ENCODE measurements at regions not wholly inside any gene's neighbourhood (a gene's known extent, or its start where the extent isn't known, plus 50 kb on each side); places are given as distances from the start of the nearest gene placed in this dataset.
A peak's percentile ranks its signal among the peaks of the same experiment; 100 is the strongest.

- TF ChIP-seq CTCF (conservative IDR thresholded peaks at IDR 0.05; ENCODE audit: low read depth in 2 of 2): no peak
- TF ChIP-seq ZNF331 (CRISPR knock-in tag; IDR thresholded peaks at IDR 0.05; ENCODE audit: low read depth): no peak
- no peak for TF ChIP-seq POLR2AphosphoS5 (IDR thresholded peaks at IDR 0.05; ENCODE audit: low read depth)
- TF ChIP-seq NANOG (IDR thresholded peaks at IDR 0.05; ENCODE audit: borderline replicate concordance): no peak
- no peak for TF ChIP-seq JUNB (IDR thresholded peaks at IDR 0.05; ENCODE audit: unreplicated experiment)
- TF ChIP-seq CREB1 (CRISPR knock-in tag; IDR thresholded peaks at IDR 0.05; ENCODE audit: low read depth): no peak
- no peak for TF ChIP-seq STAT1 (IDR thresholded peaks at IDR 0.05; ENCODE audit: unreplicated experiment)
- no peak for TF ChIP-seq ZNF114 (CRISPR knock-in tag; IDR thresholded peaks at IDR 0.05)
- no peak for TF ChIP-seq EZH2 (IDR thresholded peaks at IDR 0.05; ENCODE audit: low read depth, unreplicated experiment)
Measured at GRCh38 chr11:26105762-26106423, 226.0 kb upstream of the ANO3 start (continued).

GRCh38 chr11:26106726-26107125 is 225.2 kb upstream of the ANO3 start:
- no peak overlapping the region for H3K4me3 Mint-ChIP-seq
- no peaks in the 10 kb centered on the region for H3F3A ChIP-seq (replicated peaks; ENCODE audit: low read depth)

More at GRCh38 chr11:26106726-26107125, 225.2 kb upstream of the ANO3 start:
- Histone ChIP-seq H3K4me2 (no peak overlapping the region), H3K27me3 (ENCODE audit: insufficient read depth) (no peaks in the 10 kb centered on the region), H3K4me3 (no peak overlapping the region), H3K79me2 (replicated peaks; ENCODE audit: insufficient read depth) (no peaks in the 10 kb centered on the region), H3K9me2 (ENCODE audit: insufficient read depth) (peaks cover 7% of the 10 kb centered on the region; the same call in 1 of the 2 replicates), H4K20me1 (replicated peaks; ENCODE audit: insufficient read depth) (no peaks in the 10 kb centered on the region), H2AFZ (no peak overlapping the region), H3K4me1 (ENCODE audit: insufficient read depth) (no peaks in the 10 kb centered on the region), H3K36me3 (ENCODE audit: insufficient read depth) (no peaks in the 10 kb centered on the region), H3K27ac (ENCODE audit: low read depth) (no peak overlapping the region)
- DNase-seq (ENCODE audit: low spot score): no peak
- Mint-ChIP-seq H3K4me1 (no peaks in the 10 kb centered on the region), H3K27ac (no peak overlapping the region; the same call in 1 of the 2 replicates), H3K36me3 (ENCODE audit: low read depth) (no peaks in the 10 kb centered on the region), H3K27me3 (ENCODE audit: insufficient read depth, low read depth, poor library complexity) (no peaks in the 10 kb centered on the region), H3K9me3 (no peaks in the 10 kb centered on the region; the same call in 2 of the 3 replicates)
- TF ChIP-seq ZNF331 (CRISPR knock-in tag; IDR thresholded peaks at IDR 0.05; ENCODE audit: low read depth): no peak
- TF ChIP-seq CTCF (conservative IDR thresholded peaks at IDR 0.05; ENCODE audit: low read depth in 2 of 2): 0 out of 4 replicates have a peak, but pooled peaks of 1 of the 2 experiments have one; percentile 2
- no peak for TF ChIP-seq EZH2phosphoT487 (IDR thresholded peaks at IDR 0.05; ENCODE audit: unreplicated experiment)
- no peak for TF ChIP-seq ZNF114 (CRISPR knock-in tag; IDR thresholded peaks at IDR 0.05)
- no peak for TF ChIP-seq REST (IDR thresholded peaks at IDR 0.05; ENCODE audit: unreplicated experiment)
- no peak for ATAC-seq

All from GM23338 (cell line).